Psoas muscle (tissue), 7 donors: ENCODE measurements at regions not wholly inside any gene's neighbourhood (a gene's known extent, or its start where the extent isn't known, plus 50 kb on each side); places are given as distances from the start of the nearest gene placed in this dataset.

Source experiments
- ATAC-seq, 4 donors: fragments of 200-7000 bp; cut with Tn5 transposase; one replicate each; pipeline ENCODE4 v1.9.1; 2020; ENCODE audit warnings: moderate library complexity in 3 of 4, mild to moderate bottlenecking in 2 of 4
- DNase-seq, 2 donors: peaks; one replicate each; pipeline ENCODE4 v3.0.0-alpha.2; 2020
- H3K27ac ChIP-seq: fragments of 200-600 bp; one replicate; pipeline ENCODE4 v1.8.0; 2022
- H3K27me3 ChIP-seq, 3 donors: fragments of 200-600 bp in 1 of 3; one replicate each; pipeline versions ENCODE4 v1.6.1 to v1.8.0; 2013 to 2022; ENCODE audit warnings: low read length in 2 of 3, mild to moderate bottlenecking in 2 of 3, moderate library complexity in 1 of 3; ENCODE audit not compliant: insufficient read depth in 3 of 3
- H3K36me3 ChIP-seq, 2 donors: fragments of 200-600 bp in 1 of 2; one replicate each; pipeline versions ENCODE4 v1.6.1 to v1.8.0; 2013 to 2022; ENCODE audit warnings: low read depth in 1 of 2, mild to moderate bottlenecking in 1 of 2, moderate library complexity in 1 of 2; ENCODE audit not compliant: insufficient read depth in 1 of 2
- H3K4me1 ChIP-seq: fragments of 200-600 bp; one replicate; pipeline ENCODE4 v1.8.0; 2022
- H3K4me3 ChIP-seq: fragments of 200-600 bp; one replicate; pipeline ENCODE4 v1.8.0; 2022; ENCODE audit warnings: mild to moderate bottlenecking
- H3K9me3 ChIP-seq: fragments of 200-600 bp; one replicate; pipeline ENCODE4 v1.8.0; 2022
- WGBS, 3 donors: extraction: QIAGEN DNeasy Blood & Tissue Kit; methylation state at CpG; one replicate each; pipeline versions ENCODE4 v1.1.6 to v1.1.7; 2013; 5-methylcytosine and 5-hydroxymethylcytosine counted together
- intact Hi-C, 2 donors: fragments of 100-400 bp; cut with DNase I; formaldehyde crosslinking; loops; one replicate each; pipeline versions ENCODE4 v1.11.0 to v1.14.2; 2022
- TF ChIP-seq, protein P1 (sequence below): fragments of 200-600 bp; IDR thresholded peaks from one replicate; pipeline ENCODE4 v1.8.0; 2022; ENCODE audit warnings: antibody characterized with exemption
- donor health status: healthy with polysubstance abuse.
- donor health status: DM: no; HTN: no; CAD: no; lungs with moderate emphysema.
- donor health status: Bipolar disorder and iron deficiency.
- donor health status: healthy.
- donor health status: DM: yes; HTN: yes; CAD: no.
- donor health status: DM: no; HTN: no; CAD: no.
- donor health status: DM: yes; HTN: yes; CAD: no.

DNA sequence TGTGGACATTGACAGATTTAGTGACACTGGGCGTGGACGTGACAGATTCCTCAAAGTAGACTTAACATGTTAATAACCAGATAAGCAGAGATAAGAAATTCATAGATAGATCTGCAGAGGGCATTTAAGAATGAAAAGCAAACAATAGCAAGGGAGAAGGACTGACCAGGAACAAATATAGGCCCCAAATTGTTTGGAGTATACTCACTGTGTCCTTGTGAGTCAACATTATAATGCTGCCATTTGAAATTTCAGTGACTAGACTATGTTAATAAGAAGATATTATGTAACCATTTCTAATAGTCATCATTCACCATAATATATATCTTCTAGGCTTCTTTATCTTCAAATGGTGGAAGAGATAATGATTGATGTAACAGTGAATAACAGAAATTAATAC lies 78.1 kb upstream of the SLC38A11 start:
- TF ChIP-seq, protein P1, sequence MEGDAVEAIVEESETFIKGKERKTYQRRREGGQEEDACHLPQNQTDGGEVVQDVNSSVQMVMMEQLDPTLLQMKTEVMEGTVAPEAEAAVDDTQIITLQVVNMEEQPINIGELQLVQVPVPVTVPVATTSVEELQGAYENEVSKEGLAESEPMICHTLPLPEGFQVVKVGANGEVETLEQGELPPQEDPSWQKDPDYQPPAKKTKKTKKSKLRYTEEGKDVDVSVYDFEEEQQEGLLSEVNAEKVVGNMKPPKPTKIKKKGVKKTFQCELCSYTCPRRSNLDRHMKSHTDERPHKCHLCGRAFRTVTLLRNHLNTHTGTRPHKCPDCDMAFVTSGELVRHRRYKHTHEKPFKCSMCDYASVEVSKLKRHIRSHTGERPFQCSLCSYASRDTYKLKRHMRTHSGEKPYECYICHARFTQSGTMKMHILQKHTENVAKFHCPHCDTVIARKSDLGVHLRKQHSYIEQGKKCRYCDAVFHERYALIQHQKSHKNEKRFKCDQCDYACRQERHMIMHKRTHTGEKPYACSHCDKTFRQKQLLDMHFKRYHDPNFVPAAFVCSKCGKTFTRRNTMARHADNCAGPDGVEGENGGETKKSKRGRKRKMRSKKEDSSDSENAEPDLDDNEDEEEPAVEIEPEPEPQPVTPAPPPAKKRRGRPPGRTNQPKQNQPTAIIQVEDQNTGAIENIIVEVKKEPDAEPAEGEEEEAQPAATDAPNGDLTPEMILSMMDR, result no peak
- intact Hi-C loops, result no loop called here

DNA sequence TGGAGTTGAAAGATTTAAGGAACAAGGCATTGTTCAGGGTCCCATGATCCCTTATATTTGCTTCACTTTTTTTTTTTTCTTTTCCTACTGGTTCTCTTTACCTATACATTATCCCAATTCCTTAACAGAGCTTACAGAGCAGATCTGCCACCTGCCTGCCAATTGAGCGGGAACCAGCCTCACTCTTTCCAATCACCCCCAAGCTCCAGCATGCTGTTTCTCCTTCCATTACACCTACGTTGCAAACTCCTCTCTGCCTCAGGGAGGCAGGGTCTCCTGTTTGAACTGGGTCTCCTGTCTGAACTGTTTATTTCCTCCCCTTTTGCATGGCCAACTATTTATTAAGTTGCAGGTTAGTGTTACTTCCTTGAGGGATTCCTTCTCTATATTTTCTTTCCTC lies 77.2 kb upstream of the SLC38A11 start:
- no peak overlapping the region for H3K27ac ChIP-seq
- 52 to 64% (median 55%) methylated on average over 2 of the region's 2 CpGs for WGBS, 3 donors
- intact Hi-C loops, result no loop called here
- DNase-seq (no peak), ATAC-seq (no peak)
- H3K27me3 ChIP-seq, result no peaks in the 10 kb centered on the region
- TF ChIP-seq, protein P1, result no peak
- no peaks in the 10 kb centered on the region for H3K4me1 ChIP-seq
- H3K9me3 ChIP-seq, result no peaks in the 10 kb centered on the region
- H3K36me3 ChIP-seq, result no peaks in the 10 kb centered on the region
- H3K4me3 ChIP-seq, result no peak overlapping the region

More for the DNA sequence above, 78.1 kb upstream of the SLC38A11 start:
- no peak overlapping the region for H3K27ac ChIP-seq
- no peak overlapping the region for H3K4me3 ChIP-seq
- no peaks in the 10 kb centered on the region for H3K36me3 ChIP-seq
- ATAC-seq (no peak), DNase-seq (no peak)
- H3K27me3 ChIP-seq, result no peaks in the 10 kb centered on the region
- WGBS, 3 donors, result 80 to 84% (median 81%) methylated on average over 2 of the region's 2 CpGs
- H3K4me1 ChIP-seq, result no peaks in the 10 kb centered on the region
- no peaks in the 10 kb centered on the region for H3K9me3 ChIP-seq

DNA sequence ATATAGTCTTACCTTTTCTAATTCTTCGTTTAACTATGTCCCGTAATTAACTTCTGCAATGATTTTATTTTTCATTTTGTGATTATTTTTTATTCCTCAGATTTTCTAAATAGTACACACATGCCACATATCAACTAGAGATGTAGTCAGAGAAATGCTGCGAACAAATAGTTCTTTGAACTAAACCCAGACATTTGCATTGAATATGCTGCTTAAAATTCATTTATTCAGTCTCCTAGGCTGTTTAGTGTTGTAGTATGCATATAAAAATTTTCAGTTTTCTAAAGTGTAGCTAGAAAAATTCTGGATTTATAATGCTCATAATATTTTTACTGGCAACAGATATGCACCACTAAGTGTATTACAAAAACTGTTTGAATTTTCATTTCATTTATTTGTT lies 68.9 kb upstream of the SLC38A11 start:
- no peaks in the 10 kb centered on the region for H3K9me3 ChIP-seq
- DNase-seq (no peak), ATAC-seq (no peak)
- intact Hi-C loops, result no loop called here
- no peak overlapping the region for H3K27ac ChIP-seq
- 94 to 98% (median 95%) methylated on average over 3 of the region's 3 CpGs for WGBS, 3 donors
- H3K4me1 ChIP-seq, result no peaks in the 10 kb centered on the region
- no peaks in the 10 kb centered on the region for H3K27me3 ChIP-seq
- H3K4me3 ChIP-seq, result no peak overlapping the region
- TF ChIP-seq, protein P1, result no peak
- H3K36me3 ChIP-seq, result no peaks in the 10 kb centered on the region

DNA sequence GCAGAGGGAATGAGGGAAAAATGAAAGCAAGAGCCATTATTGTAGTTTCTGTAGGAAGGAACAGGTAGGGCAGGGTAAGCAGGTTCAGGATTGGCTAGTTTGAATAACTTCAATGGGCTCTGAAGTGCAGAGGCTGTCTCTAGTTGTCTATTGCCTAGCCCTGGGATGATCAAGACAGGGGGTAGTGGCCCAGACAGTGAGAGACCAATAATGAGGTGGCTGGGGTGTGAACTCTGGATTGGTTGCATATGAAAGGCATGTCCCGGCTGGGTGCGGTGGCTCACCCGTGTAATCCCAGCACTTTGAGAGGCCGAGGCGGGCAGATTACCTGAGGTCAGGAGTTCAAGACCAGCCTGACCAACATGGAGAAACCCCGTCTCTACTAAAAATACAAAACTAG lies 67.5 kb upstream of the SLC38A11 start:
- WGBS, 3 donors, result 78 to 86% (median 81%) methylated on average over 5 to 6 of the region's 6 CpGs
- intact Hi-C loops, result no loop called here
- TF ChIP-seq, protein P1, result no peak
- Histone ChIP-seq H3K4me3 (no peak overlapping the region), H3K27me3 (no peaks in the 10 kb centered on the region), H3K27ac (no peak overlapping the region), H3K9me3 (no peaks in the 10 kb centered on the region), H3K4me1 (no peaks in the 10 kb centered on the region), H3K36me3 (no peaks in the 10 kb centered on the region)
- DNase-seq (no peak), ATAC-seq (no peak)

DNA sequence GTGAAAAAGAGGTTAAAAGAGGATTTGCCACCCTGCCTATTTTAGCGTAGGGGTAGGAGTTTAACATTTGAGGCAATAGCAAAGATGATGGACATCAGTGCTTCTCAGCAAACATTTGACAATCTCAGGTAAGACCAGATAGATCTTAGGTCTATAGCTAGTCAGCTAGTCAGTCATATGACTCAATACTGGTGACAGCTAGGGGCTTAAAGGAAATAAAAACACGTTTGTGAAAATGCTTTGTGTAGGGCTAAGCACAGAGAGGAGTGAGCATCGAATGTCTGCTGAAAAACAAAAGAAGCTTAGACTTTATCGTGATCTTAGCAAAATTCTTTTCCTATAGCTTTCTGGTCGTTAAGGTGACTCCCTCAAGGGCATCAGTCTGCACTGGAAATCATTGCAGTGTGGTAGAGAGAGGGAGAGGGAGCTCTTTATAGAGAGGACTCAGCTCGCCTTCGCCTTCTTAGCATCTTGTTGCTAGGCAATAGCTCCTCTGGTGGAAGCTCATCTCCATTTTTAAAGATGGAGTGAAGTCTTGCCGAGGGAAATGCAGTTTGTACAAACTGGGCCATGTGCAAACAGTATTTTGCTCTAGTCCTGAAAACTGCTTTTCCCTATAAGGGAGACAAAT lies 62.8 kb upstream of the SLC38A11 start:
- DNase-seq, result no peak
- Histone ChIP-seq H3K27me3 (peaks cover 0 to 4% (median 2%) of the 10 kb centered on the region in 3 donors), H3K36me3 (no peaks in the 10 kb centered on the region), H3K27ac (no peak overlapping the region), H3K9me3 (no peaks in the 10 kb centered on the region), H3K4me1 (no peaks in the 10 kb centered on the region), H3K4me3 (no peak overlapping the region)
- no peak for ATAC-seq
- TF ChIP-seq, protein P1, result no peak
- 33 to 39% (median 34%) methylated on average over 8 of the region's 8 CpGs for WGBS, 3 donors
- intact Hi-C loops, result no loop called here
